ENCODE measurements at regions not wholly inside any gene's neighbourhood (a gene's known extent, or its start where the extent isn't known, plus 50 kb on each side); places are given as distances from the start of the nearest gene placed in this dataset.

- Histone ChIP-seq H2BK15ac (ENCODE audit: low read depth, low read length) (no peak overlapping the region), H3K56ac (ENCODE audit: extremely low read depth, insufficient read depth, low read length) (no peak overlapping the region), H3K9me1 (ENCODE audit: insufficient read depth, low read length) (no peaks in the 10 kb centered on the region), H3K27ac (ENCODE audit: insufficient read depth, low read length) (no peak overlapping the region), H3K18ac (ENCODE audit: low read depth, low read length) (no peak overlapping the region), H3K4me1 (ENCODE audit: control insufficient read depth, insufficient read depth, low read length) (no peaks in the 10 kb centered on the region), H3K9ac (ENCODE audit: low read depth, low read length) (no peak overlapping the region), H4K5ac (ENCODE audit: low read depth, low read length) (no peak overlapping the region), H2AK9ac (replicated peaks; ENCODE audit: low read depth, low read length, poor library complexity) (no peak overlapping the region), H4K91ac (ENCODE audit: insufficient read depth, low read depth, low read length) (no peak overlapping the region), H2BK20ac (ENCODE audit: low read depth, low read length) (no peak overlapping the region), H2AFZ (replicated peaks; ENCODE audit: low read length, poor library complexity) (no peak overlapping the region), H4K8ac (ENCODE audit: low read depth in 2 of 2, low read length in 2 of 2) (no peak overlapping the region), H3K23ac (ENCODE audit: low read depth, low read length) (no peak overlapping the region), H3K4me2 (ENCODE audit: low read depth, low read length) (no peak overlapping the region), H2BK120ac (ENCODE audit: low read depth, low read length) (no peak overlapping the region), H2BK5ac (ENCODE audit: low read depth, low read length, poor library complexity, severe bottlenecking) (no peak overlapping the region), H4K20me1 (ENCODE audit: insufficient read depth, low read length) (no peaks in the 10 kb centered on the region), H3K9me3 (ENCODE audit: control insufficient read depth, insufficient read depth, low read length) (peaks cover 10% of the 10 kb centered on the region), H3K36me3 (ENCODE audit: control insufficient read depth, insufficient read depth, low read length) (no peaks in the 10 kb centered on the region), H3K4me3 (ENCODE audit: insufficient read depth, low read depth, low read length) (no peak overlapping the region), H2AK5ac (ENCODE audit: low read depth, low read length) (no peak overlapping the region), H3K14ac (replicated peaks; ENCODE audit: low read depth, low read length) (no peak overlapping the region), H3K4ac (ENCODE audit: low read depth, low read length) (no peak overlapping the region), H3K79me1 (ENCODE audit: low read depth in 1 of 2, low read length in 2 of 2) (no peaks in the 10 kb centered on the region), H3K27me3 (ENCODE audit: control insufficient read depth, insufficient read depth, low read length) (no peaks in the 10 kb centered on the region)
- dilution Hi-C loops (cut with HindIII; ENCODE audit: low sequenced_read_pairs, unreplicated experiment) (no loop called here), in situ Hi-C loops (cut with MboI; ENCODE audit: low sequenced_read_pairs) (no loop called here), intact Hi-C loops (cut with micrococcal nuclease) (no loop called here)
- DNase-seq: no peak
- ChIA-PET CTCF (no interaction called here), POLR2A (ENCODE audit: unreplicated experiment) (no interaction called here)
- ATAC-seq (ENCODE audit: low read depth): no peak
- TF ChIP-seq BHLHE40 (IDR thresholded peaks at IDR 0.05; ENCODE audit: low read depth, low read length) (no peak), RCOR1 (IDR thresholded peaks at IDR 0.05; ENCODE audit: insufficient replicate concordance, low read length) (no peak), CEBPB (IDR thresholded peaks at IDR 0.05; ENCODE audit: low read depth, low read length) (no peak), RAD21 (IDR thresholded peaks at IDR 0.05; ENCODE audit: low read length) (no peak), POLR2A (IDR thresholded peaks at IDR 0.05; ENCODE audit: low read depth, low read length) (no peak), FOS (IDR thresholded peaks at IDR 0.05; ENCODE audit: low read depth, low read length) (no peak), CTCF (conservative IDR thresholded peaks at IDR 0.05; ENCODE audit: low read depth, low read length) (no peak), USF2 (IDR thresholded peaks at IDR 0.05; ENCODE audit: low read depth, low read length) (no peak), CHD1 (IDR thresholded peaks at IDR 0.05; ENCODE audit: low read depth, low read length) (no peak), RFX5 (IDR thresholded peaks at IDR 0.05; ENCODE audit: low read depth, low read length) (no peak), SMC3 (IDR thresholded peaks at IDR 0.05; ENCODE audit: low read depth, low read length) (no peak), MXI1 (IDR thresholded peaks at IDR 0.05; ENCODE audit: borderline replicate concordance, low read depth, low read length) (no peak), NFE2L2 (IDR thresholded peaks at IDR 0.05; ENCODE audit: low read depth, low read length) (no peak), MAZ (IDR thresholded peaks at IDR 0.05; ENCODE audit: borderline replicate concordance, low read depth, low read length) (no peak), ELK1 (IDR thresholded peaks at IDR 0.05; ENCODE audit: borderline replicate concordance, low read depth, low read length) (no peak), MAFK (IDR thresholded peaks at IDR 0.05; ENCODE audit: low read depth, low read length) (no peak)
- no TSS peak for BruUV-seq (replicated peaks)
These were observed 312.4 kb upstream of the AUTS2 start for GRCh38 chr7:69285854-69286253.

Data from IMR-90 (cell line).